ENCODE measurements at regions not wholly inside any gene's neighbourhood (a gene's known extent, or its start where the extent isn't known, plus 50 kb on each side); places are given as distances from the start of the nearest gene placed in this dataset.

DNA sequence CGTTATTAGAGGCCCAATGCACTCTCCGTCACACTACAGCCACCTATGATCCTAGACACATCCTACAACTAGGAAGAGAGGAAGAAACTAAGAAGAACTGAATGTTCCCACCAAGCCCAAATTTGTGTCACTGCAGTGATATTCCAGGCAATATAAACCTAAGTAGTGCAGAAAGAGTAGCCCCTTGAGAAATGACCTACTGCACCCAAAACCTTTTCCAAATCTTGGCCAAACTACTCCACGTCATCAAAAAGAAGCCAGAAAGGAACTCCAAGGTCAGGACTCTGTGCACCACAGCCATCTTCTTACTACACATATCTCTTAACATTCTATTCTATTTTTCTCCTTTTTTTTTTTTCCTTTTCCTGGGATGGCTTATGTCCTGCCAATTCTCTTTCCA lies 60.2 kb downstream of the ADAMTS1 start:
- DNase-seq = no peak

DNA sequence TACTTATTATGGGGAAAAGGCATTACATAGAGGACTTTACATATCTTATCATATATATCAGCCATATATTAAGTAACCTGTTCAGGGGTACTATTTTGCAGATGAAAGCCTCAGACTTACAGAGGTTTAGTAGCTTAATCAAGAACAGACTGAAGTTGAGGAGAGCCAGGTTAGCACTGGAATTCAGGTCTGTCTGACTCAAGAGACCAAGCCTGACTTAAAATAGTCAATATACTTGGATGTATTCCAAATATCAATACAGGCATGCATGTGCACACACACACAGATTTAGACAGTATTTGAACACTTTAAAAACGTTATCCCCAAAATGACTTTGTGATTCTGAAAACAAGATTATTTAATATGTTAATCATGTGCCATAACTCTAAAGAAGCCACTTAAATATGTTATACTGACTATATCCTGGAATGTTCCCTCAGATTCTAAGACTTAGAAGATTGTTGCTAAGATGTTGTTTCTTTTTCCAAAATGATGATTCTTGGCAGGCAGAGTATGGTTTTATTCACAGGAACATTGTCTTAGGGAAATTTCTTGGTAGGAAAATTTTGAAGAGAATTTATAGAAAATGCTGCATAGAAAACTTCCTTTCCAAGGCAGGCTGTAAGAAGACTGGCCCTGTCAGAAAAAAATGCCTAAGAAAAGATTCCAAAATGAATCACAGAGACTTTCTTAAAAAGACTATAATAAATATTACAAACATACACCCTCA lies 61.6 kb downstream of the ADAMTS1 start:
- no peak for DNase-seq

DNA sequence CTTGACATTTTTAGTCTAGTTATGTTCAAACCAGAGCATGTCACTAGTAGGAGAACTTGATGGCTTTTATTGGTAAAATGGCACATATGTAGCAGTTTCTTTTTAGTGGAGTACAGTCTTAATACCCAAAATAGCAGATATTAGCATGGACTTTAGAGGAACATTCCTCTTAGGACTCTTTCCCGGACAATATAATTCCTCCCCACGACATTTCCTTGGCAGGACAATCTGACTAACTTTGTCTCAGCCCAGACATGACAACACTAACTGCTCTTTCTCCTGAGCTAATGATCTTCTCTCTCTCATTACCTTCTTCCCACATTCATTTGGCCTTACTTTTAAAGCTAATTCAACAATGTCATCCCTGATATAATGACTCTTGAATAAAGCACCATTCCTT lies 62.5 kb downstream of the ADAMTS1 start:
- DNase-seq = no peak

DNA sequence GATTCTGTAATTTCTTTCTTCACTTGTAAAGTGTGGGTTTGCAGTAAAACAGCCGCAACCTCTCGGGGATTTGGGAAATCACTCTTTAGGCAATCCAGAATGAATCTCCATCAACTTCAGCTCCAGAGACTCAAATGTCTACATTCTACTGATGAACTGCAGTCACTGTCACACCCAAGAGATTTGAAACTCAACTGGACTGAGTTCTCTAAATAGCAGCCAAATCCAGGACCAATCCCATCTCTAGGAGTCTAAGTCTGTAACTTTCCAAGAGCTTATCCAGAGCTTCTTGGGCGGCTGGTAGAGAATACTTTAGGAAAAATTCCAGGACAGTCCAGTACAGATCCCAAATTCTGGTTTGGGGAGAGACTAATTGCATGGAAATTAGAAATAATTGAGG lies 62.9 kb downstream of the ADAMTS1 start:
- no peak for DNase-seq

DNA sequence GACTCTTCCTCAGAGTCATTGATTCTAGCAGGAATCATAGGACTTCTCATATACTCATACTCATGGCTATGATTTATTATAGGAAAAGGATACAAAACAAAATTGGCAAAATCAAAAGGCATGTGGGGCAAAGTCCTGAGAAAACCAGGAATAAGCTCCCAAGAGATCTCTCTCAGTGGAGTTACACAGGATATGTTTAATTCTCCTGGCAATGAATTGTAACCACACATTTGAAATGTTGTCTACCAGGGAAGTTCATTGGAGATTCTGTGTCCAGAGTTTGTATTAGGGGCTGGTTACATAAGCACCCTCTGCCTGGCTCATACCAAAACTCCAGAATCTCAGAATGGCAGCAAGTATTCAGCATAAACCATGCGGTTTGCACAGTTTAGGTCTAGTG lies 63.9 kb downstream of the ADAMTS1 start:
- no peak for DNase-seq

DNA sequence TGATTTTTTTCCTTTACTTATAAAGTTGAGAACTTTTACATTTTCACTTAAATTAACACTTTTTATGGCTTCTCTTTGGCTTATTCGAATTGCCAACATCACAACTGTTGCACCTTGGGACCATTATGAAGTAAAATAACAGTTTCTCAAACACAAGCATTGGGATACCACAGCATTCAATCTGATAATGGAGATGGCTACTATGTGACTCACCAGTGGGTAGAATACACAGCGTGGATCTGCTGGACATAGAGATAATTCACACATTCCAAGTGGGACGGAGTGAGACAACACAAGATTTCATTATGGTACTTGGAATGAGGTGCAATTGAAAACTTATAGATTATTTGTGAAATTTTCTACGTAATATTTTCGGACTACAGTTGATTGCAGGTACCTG lies 68.0 kb downstream of the ADAMTS1 start:
- DNase-seq = no peak

DNA sequence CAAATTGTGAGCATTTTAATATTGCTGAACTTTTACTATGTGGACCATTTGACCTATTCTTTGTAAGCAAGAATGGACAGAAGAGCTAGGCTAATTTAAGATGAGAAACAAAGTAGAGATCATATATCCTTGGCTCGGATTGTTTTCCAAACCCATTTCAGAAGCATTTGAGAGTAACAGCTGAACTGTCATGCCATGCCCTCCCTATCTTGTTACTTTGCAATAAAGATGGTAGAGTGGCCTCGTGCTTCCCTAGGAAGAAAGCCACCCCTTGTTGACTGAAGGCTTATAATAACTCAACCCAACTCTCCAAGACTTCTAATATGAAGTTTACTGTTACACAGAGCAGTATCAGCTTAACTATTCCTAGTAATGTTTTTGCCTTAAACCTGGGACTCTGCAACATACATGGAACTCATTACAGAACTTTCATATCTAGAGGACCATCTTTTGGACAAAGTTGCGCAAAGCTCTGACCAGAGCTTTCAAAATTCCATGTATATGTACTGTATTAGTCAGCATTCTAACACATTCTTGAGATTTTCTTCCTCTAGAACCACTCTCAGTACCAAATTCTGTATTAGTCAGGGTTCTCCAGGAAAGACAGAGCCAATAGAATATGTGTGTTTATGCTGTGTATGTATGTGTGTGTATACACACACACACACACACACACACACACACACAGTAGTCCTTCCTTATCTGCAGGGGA lies 68.7 kb downstream of the ADAMTS1 start:
- no peak for DNase-seq

DNA sequence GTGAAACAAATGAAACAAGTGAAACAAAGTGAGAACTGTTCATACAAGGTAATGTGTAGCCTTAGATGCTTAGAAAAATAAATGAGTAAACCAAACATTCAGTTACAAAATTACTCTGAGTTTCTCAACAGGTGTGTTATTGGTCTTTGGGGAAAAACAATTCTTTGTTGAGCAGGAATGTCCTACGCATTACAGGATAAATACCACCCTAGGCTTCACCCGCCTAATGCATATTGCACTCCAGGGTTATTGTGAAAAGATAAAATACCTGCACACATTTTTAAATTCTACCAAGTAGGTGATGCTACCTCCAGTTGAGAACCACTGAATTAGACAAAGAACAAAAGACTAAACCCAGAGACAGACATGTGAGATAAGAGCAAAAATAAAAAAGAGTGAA lies 72.2 kb downstream of the ADAMTS1 start:
- no peak for DNase-seq

DNA sequence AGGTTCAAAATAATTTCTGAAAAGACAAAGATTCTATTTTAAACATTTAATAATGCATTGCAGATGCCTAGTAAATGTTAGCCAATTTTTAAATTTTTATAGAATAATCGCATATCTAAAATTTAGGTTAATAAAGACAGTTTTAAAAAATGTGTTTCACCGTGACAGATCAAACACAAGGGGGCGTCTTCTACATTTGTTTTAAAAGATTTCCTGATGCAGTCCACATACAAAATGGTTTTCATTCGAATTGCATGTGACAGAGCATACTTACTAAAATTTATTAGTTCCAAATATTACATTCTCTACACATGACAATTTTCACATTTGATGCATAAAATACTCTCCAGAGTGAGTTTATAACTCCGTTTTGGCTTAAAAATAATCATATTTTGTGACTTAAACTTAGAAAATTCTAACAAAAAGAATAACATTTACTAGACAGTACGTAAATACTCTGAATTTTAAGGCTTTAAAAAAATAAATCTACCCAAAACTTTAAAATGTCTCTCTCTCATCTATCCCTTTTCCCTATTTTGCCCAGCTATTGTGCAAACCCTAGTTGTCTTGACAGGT lies 75.5 kb downstream of the ADAMTS1 start:
- DNase-seq = peak; percentile 78

DNA sequence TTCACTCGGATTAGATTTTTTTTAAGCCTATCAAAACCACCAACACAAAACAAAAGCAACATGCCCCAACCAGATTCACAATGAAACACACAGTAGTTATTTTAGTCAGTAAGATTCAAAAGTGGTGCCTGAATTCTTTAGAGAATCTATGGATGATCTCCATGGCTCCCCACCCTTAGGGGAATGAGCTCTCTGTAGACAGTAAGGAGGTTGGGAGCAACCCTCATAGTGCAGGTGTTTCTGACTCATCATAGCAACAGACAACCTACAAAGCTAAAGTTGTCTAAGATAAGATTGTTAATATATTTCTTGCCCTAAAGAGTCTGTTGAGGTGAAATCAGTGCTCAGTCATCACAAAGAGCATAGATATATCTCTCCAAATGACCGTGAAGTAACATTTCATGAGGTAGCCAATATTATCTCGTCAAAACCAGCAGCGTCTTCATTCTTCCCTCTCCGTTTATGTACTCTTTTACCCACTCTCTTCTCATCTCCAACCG lies 78.3 kb downstream of the ADAMTS1 start:
- DNase-seq = no peak

DNA sequence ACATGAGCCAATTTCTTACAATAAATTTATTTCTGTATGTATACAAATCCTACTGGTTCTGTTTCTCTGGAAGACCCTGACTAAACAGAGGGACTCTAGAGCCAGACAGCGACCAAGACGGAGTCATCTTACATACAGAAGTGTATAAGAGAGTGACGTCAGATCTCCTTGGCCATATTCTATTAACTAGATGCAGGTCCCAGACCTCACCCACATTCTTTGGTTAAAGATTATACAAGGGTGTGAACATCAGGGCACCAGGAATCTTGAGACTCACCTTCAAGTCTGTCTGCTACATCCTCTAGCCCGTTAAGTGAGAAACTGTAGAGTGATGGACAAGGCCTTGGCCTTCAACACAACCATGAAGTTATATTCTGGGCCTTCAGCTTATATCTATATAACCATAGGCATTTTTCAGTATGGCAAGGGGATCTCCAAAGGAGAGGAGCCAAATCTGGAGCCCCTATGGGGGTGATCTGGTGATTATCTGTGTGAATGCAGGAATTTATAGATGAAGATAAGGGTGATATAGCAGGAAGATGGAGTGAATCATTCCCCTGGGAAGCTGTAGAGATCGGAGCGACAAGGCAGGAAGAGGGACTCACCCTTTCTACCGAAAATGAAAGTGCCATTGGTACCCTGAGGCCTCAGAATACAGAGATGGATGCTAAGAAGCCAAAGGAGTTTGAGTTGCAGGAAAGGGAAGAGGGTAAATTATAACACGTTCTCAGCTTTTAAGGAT lies 83.9 kb downstream of the ADAMTS1 start:
- DNase-seq = no peak

DNA sequence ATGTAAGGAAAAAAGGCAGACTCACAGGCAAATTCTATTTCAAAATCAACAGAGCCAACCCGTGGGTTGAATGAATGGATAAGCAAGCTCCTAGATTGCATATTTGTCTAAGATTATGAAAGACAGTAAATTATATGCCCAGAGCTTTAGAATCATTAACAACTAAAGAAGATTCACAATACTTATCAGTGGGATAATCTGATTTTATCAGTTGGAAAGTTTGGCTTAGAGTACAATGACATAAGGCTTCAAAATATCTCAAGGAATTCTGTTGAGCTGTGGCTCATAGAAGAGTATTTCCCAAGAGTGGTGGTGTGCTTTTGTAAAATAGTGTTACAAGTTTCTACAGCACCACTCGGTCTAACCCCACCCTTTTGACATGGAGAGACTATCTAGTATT lies 85.5 kb downstream of the ADAMTS1 start:
- DNase-seq = no peak

DNA sequence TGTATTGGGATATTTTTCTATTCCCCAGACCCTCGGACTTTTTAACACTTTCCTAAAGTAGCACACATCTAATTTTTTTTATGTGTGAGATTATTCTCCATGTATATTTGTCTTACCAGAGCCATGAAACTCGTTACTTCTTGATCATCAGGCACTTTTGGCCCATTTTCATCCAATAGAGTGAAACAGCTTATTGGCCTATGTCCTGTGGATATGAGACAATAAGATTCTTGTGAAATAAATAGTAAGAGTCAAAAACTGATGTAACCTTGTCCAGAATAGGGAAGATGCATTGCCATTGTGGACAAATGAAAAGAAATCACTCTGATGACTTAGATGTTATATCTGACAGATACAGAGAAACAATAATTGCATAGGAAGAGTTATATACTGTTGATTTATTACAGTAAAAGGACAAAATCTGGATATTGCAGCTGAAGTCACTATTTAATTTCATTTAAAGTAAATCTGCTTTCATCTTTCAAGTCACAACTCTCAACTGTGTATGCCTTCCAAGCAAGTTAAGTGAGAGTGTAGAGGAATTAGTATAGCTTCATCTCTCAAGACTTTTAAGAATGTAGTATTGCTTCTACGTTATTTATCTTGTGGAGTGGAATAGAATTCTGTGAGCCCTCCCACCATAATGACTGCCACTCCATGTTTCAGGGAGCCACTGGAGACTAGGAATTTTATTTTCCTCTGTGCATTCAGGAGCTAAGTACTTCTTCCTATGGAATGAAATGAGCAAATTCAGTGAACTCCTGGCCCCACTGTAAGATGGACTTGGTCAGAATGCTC lies 86.9 kb downstream of the ADAMTS1 start:
- no peak for DNase-seq

DNA sequence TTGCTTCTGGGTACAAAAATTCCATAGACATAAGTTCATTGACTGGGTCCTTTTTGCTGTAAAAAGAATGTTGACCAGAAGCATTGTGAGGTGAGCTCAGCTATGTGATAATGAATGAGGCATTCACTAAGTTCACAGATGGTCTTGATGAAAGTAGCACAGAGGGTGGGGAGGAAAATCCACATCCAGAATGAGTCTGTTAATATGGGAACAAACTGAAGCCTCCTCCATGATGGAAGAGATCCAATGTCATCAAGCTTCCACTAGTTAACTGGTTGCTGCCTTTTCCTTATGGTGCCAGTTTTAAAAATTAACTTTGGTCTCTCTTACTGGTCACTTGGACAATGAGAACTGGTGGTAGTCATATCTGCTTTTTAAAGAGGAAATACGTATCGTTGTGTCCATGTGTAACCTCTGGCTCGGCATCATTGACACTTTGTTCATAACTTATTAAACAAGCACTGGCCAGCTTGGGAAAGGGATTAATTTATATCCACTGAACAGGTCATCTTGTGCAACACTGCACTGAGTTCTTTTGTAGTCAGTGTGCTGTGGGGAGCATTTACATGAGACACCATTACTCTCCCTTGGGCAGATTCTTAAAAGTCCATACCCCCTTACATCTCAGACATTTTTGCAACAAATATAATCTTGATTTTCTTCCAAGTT lies 88.6 kb downstream of the ADAMTS1 start:
- DNase-seq = no peak

DNA sequence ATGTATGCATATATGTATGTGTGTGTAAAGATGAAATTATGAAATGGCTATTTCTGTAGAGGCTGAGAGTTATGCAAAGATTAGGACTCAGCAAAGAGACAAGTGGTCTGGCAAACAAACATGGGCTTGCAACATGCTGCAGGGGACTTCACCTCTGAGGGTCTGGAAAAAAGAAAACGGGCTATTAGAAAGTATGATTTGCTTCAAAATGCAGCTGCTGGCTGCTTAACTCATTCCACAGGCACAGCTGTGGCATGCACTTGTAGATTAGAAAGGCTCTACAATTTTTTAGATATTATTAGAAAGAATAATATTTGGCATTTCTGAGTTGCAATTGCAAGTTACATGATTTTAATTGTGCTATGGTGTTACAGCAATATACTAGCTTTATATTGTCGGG lies 90.4 kb downstream of the ADAMTS1 start:
- DNase-seq = no peak

DNA sequence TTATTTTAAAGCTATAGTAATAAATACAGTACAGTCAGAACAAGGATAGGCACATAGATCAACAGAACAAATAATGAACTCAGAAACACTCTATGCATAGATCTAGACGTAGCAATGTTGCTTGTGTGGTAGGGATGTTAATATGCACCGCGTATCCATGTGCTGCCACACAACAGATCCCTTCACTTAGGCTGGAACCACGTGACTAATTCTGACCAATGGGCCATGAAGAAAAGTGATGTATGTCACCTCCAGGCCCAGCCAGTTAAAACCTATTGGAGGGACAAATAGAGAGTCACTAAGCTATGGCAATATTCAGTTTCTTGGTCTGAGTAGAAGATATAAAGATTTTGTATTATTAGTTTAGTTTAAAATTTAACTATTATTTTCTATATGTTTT lies 91.4 kb downstream of the ADAMTS1 start:
- no peak for DNase-seq

DNA sequence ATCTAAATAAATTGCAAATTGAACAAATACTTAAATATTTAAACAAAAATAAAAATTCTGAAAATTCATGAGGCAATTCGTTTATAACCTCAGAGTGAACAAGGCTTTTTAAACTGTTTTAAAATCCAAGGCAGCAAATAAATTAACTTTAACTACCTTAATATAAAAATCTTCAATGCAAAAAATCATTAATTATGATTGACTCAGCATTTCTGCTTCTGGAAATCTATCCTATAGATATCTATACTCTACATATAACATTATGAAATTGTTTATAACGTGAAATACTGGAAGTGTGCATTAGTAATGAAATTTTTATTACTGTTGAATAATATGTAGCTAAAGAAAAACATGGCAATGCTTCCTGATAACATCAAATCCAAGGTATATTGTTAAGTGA lies 92.4 kb downstream of the ADAMTS1 start:
- DNase-seq = no peak

DNA sequence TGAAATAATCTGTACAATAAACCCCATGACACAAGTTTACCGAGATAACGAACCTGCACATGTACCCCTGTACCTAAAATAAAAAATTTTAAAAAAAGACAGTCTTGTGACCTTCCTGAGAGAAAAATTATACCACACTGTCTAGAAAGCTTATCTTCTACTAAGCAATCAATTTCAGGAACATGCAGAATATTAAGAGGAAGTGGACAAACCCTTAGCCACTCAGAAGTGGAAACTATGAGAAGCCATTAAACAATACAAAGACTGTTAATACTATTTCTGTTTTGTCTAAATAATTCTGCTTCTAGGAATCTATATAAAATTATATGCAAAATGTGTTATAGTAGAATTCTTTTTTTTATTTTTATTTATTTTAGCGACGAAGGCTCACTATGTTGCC lies 93.9 kb downstream of the ADAMTS1 start:
- no peak for DNase-seq

DNA sequence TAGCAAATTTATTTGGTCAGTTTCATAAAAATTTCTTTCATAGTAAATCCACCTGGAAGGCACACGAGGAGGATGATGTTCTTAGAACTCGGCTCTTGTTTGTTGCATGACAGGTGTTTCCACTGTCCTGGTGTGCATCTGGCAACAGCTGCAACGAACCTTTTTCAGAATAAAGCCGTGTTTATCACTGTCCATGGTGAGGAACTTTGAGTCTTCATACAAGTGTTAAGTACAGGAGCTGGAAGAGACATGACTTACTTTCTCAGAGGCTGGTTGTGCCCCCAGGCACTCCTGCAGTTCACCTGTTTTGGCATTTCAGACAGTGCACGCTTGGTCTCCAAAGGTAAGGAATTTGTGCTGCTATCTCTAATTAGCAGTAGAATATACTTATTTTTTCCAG lies 97.1 kb downstream of the ADAMTS1 start:
- no peak for DNase-seq

DNA sequence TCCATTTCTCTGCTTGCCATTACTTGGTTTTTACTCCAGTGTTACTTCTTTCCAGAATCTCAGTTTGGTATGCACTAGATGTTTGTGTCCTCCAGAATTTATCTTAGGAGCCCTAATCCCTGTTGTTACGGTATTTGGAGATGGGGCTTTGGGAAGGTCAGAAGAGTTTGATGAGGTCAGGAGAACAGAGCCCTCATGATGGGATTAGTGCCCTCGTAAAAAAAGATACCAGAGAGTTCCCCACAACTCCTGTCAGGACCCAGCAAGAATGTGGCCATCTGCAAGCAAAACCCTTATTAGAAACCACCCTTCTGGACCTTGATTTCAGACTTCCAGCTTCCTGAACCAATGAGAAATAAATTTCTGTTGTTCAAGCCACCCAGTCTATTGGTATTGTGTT lies 98.0 kb downstream of the ADAMTS1 start:
- DNase-seq = no peak

DNA sequence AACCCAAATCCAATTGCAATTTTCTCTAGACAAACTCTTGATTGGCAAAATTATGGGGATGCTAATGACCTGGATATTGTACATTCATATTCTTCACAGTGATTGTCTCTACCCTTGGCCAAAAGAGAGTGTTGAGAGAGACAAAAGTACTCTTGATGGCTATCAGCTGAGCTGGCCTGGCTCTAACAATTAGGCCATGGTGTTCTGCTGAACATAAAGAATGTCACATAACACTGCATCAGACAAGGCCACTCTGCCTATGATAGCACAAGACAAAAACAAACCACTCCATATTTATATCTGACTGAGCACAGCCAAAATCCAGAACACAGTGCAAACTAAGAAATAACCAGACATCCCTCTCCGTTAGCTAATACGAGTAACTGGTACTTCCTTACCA lies 101.7 kb downstream of the ADAMTS1 start:
- DNase-seq = no peak

DNA sequence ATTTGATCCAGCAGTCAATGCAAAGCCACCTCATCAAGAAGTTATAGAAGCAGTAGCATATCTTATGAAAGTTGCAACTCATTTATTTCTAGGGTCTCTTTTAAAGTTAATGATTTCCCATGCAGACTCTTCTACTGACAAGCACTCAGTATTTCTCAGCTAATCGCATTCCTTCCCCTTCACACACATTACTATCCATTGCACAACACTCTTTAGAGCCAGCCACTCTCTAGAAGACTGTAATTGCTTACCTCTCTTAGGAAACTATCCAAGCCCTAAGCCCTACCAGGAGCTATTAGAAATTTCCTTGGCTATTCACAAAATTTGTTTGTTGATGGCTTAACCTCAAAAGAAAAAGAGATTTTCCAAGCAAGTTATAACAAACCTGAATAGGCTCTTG lies 106.0 kb downstream of the ADAMTS1 start:
- DNase-seq = no peak

Measured in NCI-H1694 treated with DMSO at 0.1 percent for 48 hours (cell line).